K562 (cell line): ENCODE measurements at regions not wholly inside any gene's neighbourhood (a gene's known extent, or its start where the extent isn't known, plus 50 kb on each side); places are given as distances from the start of the nearest gene placed in this dataset.

Experiments used
- ATAC-seq: fragments of 200-7000 bp; cut with Tn5 transposase; 3 replicates; pipeline ENCODE4 v1.9.1; 2020; ENCODE audit warnings: moderate library complexity
- BruUV-seq: library from RNA; stranded (reverse); fragments of 400-500 nt; replicated peaks from 2 replicates; lab custom pipeline; 2021; lab: Mats Ljungman, UMichigan
- CTCF ChIA-PET: fragments of 300-600 bp; formaldehyde crosslinking; extraction: SDS; loops from one replicate; lab custom pipeline; 2021; ENCODE audit warnings: low intra/inter-chr PET ratio; lab: Yijun Ruan, JAX
- POLR2A ChIA-PET: fragments of 300-600, 350-650 bp; sonication (Branson Sonifier 250); formaldehyde crosslinking; extraction: SDS; loops from one replicate; lab custom pipeline; 2021; ENCODE audit warnings: antibody characterized with exemption, inconsistent platforms; lab: Yijun Ruan, JAX
- DNase-seq, 4 experiments: peaks; one replicate each; pipeline versions ENCODE4 v3.0.0 to v3.0.0-alpha.2; 2011 to 2018; ENCODE audit warnings: low spot score in 3 of 4, mixed read lengths in 3 of 4; ENCODE audit errors: extremely low read depth in 1 of 4
- FAIRE-seq: peaks from 2 replicates; lab custom pipeline; 2011; peaks lifted over from hg19 to GRCh38; lab: Jason Lieb, UNC
- H2AFZ ChIP-seq: 2 replicates; pipeline ENCODE4 v1.6.0; 2011; ENCODE audit warnings: low read depth, low read length, control low read depth, inconsistent platforms
- H3K27ac ChIP-seq: fragments of 200-600 bp; 3 replicates; pipeline ENCODE4 v1.8.0; 2011; ENCODE audit warnings: low read depth, mild to moderate bottlenecking, control low read depth, inconsistent platforms, low read length, moderate library complexity, mixed read lengths; ENCODE audit errors: extremely low read depth
- H3K27me3 ChIP-seq, 2 experiments: fragments of 300-600 bp in 1 of 2; 2 replicates in 1 of 2; 3 replicates in 1 of 2; pipeline versions ENCODE4 v1.6.0 to v1.8.0; 2011; ENCODE audit warnings: inconsistent platforms in 2 of 2, low read length in 2 of 2, mild to moderate bottlenecking in 1 of 2, mixed read lengths in 1 of 2, moderate library complexity in 1 of 2; ENCODE audit not compliant: control insufficient read depth in 2 of 2, insufficient read depth in 2 of 2
- H3K36me3 ChIP-seq: fragments of 300-600 bp; 3 replicates; pipeline ENCODE4 v1.8.0; 2011; ENCODE audit warnings: mild to moderate bottlenecking, low read length, inconsistent platforms; ENCODE audit not compliant: control insufficient read depth, insufficient read depth
- H3K4me1 ChIP-seq, 2 experiments: fragments of 200-600 bp in 1 of 2; replicated peaks in 1 of 2; 2 replicates in 1 of 2; 3 replicates in 1 of 2; pipeline versions ENCODE4 v1.5.1 to v1.8.0; 2011; ENCODE audit warnings: inconsistent platforms in 2 of 2, low read length in 2 of 2, mild to moderate bottlenecking in 1 of 2, mixed read lengths in 1 of 2, moderate library complexity in 1 of 2; ENCODE audit not compliant: control insufficient read depth in 2 of 2, insufficient read depth in 2 of 2
- H3K4me2 ChIP-seq: 2 replicates; pipeline ENCODE4 v1.6.1; 2011; ENCODE audit warnings: low read length, control low read depth, inconsistent platforms, mixed read lengths; ENCODE audit not compliant: insufficient read depth
- H3K4me3 ChIP-seq: fragments of 200-600 bp; sonication (generic), shearing (Covaris generic); 2 replicates; pipeline ENCODE4 v1.5.1; 2016; ENCODE audit warnings: control low read depth, inconsistent platforms
- H3K79me2 ChIP-seq: fragments of 200-600 bp; 3 replicates; pipeline ENCODE4 v1.8.0; 2011; ENCODE audit warnings: low read length, inconsistent platforms; ENCODE audit not compliant: control insufficient read depth, insufficient read depth
- H3K9ac ChIP-seq, 2 experiments: 2 replicates each; pipeline versions ENCODE4 v1.6.0 to v1.6.1; 2011; ENCODE audit warnings: low read depth in 2 of 2, low read length in 2 of 2, control low read depth in 1 of 2, inconsistent platforms in 1 of 2, mild to moderate bottlenecking in 1 of 2, mixed read lengths in 1 of 2; ENCODE audit not compliant: insufficient read depth in 1 of 2
- H3K9me1 ChIP-seq: one replicate; pipeline ENCODE4 v1.6.0; 2011; ENCODE audit warnings: inconsistent platforms, mild to moderate bottlenecking, low read length, moderate library complexity; ENCODE audit not compliant: control insufficient read depth, insufficient read depth
- H3K9me3 ChIP-seq: replicated peaks from 2 replicates; pipeline ENCODE4 v1.5.1; 2011; ENCODE audit warnings: low read depth, low read length, inconsistent platforms; ENCODE audit not compliant: control insufficient read depth, insufficient read depth
- H4K20me1 ChIP-seq: replicated peaks from 2 replicates; pipeline ENCODE4 v1.6.1; 2011; ENCODE audit warnings: low read length, inconsistent platforms, mixed read lengths; ENCODE audit not compliant: control insufficient read depth, insufficient read depth
- BRCA1 ChIP-seq, 2 experiments: fragments of 450-650 bp in 1 of 2; sonication (generic) in 1 of 2; formaldehyde crosslinking in 1 of 2; IDR thresholded peaks; 2 replicates each; pipeline versions ENCODE4 v1.5.0 to v1.6.1; 2017 to 2020; ENCODE audit warnings: mild to moderate bottlenecking in 1 of 2, missing genetic modification reagents in 1 of 2
- CGGBP1 ChIP-seq: fragments of 250-450 bp; sonication (Bioruptor Pico); IDR thresholded peaks from 2 replicates; pipeline ENCODE4 v1.9.0; 2021; ENCODE audit warnings: mild to moderate bottlenecking
- CXXC5 ChIP-seq: fragments of 250-450 bp; sonication (Bioruptor Pico); IDR thresholded peaks from 2 replicates; pipeline ENCODE4 v1.8.0; 2022; ENCODE audit warnings: inconsistent platforms, mild to moderate bottlenecking, moderate library complexity
- FOXM1 ChIP-seq, 2 experiments: fragments of 450-650 bp in 1 of 2; sonication (generic) in 1 of 2; formaldehyde crosslinking in 1 of 2; IDR thresholded peaks; 2 replicates each; pipeline versions ENCODE4 v1.6.1 to v1.9.0; 2017 to 2022; ENCODE audit warnings: low read depth in 2 of 2, mild to moderate bottlenecking in 2 of 2, missing genetic modification reagents in 1 of 2, moderate library complexity in 1 of 2
- MCM7 ChIP-seq, 2 experiments: fragments of 450-650 bp; IDR thresholded peaks; 2 replicates each; pipeline ENCODE4 v1.6.1; 2016 to 2018
- SMARCE1 ChIP-seq: fragments of 450-650 bp; IDR thresholded peaks from 2 replicates; pipeline ENCODE4 v1.7.1; 2016; ENCODE audit warnings: mild to moderate bottlenecking
- UBTF ChIP-seq, 2 experiments: IDR thresholded peaks; 2 replicates each; pipeline ENCODE4 v1.6.1; 2012; ENCODE audit warnings: improper control_type of control experiment in 2 of 2, low read depth in 2 of 2, low read length in 2 of 2, borderline replicate concordance in 1 of 2
- ZBTB49 ChIP-seq: sonication (generic); formaldehyde crosslinking; IDR thresholded peaks from 2 replicates; pipeline ENCODE4 v1.8.0; 2022; ENCODE audit warnings: missing genetic modification reagents, mild to moderate bottlenecking, borderline replicate concordance
- ZNF197 ChIP-seq: fragments of 200-800 bp; sonication (Bioruptor generic); IDR thresholded peaks from 2 replicates; pipeline ENCODE4 v1.6.1; 2016; ENCODE audit warnings: low read depth, missing genetic modification characterization, missing compliant biosample characterization
- WGBS: fragments of 100-300 bp; shearing (Covaris generic); methylation state at CpG from one replicate; pipeline ENCODE4 v1.1.6; 2016; ENCODE audit warnings: low coverage, mixed read lengths; ENCODE audit not compliant: insufficient coverage; ENCODE audit errors: missing lambda C conversion rate; 5-methylcytosine and 5-hydroxymethylcytosine counted together
- in situ Hi-C: fragments of 300-500 bp; cut with MboI; formaldehyde crosslinking; loops from 4 replicates; pipeline ENCODE4 v1.15.0; 2018; ENCODE audit warnings: inconsistent platforms, mixed read lengths
- intact Hi-C: fragments of 100-400 bp; cut with micrococcal nuclease; formaldehyde crosslinking; loops from 2 replicates; pipeline ENCODE4 v1.14.2; 2022

GRCh38 chr14:94974893-94975292 is 182.4 kb downstream of the DICER1 start:
- in situ Hi-C loops = no loop called here
- intact Hi-C loops = no loop called here
- WGBS = 0% methylated on average over 3 of the region's 3 CpGs
- Histone ChIP-seq H3K36me3 (no peaks in the 10 kb centered on the region), H3K4me2 (no peak overlapping the region), H3K9me3 (no peaks in the 10 kb centered on the region), H2AFZ (no peak overlapping the region), H3K9ac (no peak overlapping the region), H3K4me3 (no peak overlapping the region), H3K27ac (no peak overlapping the region), H3K79me2 (no peaks in the 10 kb centered on the region), H3K27me3 (no peaks in the 10 kb centered on the region; a peak in 1 of 5 replicates), H4K20me1 (no peaks in the 10 kb centered on the region), H3K9me1 (no peaks in the 10 kb centered on the region), H3K4me1 (no peaks in the 10 kb centered on the region)
- FAIRE-seq = no peak
- no peak for DNase-seq
- no peak for ATAC-seq
- ChIA-PET POLR2A (no interaction called here), CTCF (no interaction called here)
- no TSS peak for BruUV-seq
- no peak for TF ChIP-seq BRCA1 (IDR thresholded peaks at IDR 0.05)
- no peak for TF ChIP-seq BRCA1 (CRISPR knock-in tag; IDR thresholded peaks at IDR 0.05)
- no peak for TF ChIP-seq ZNF197 (CRISPR knock-in tag)
- TF ChIP-seq CXXC5 (CRISPR knock-in tag) = no peak

GRCh38 chr14:94974422-94974821 is 182.9 kb downstream of the DICER1 start:
- Histone ChIP-seq H2AFZ (no peak overlapping the region), H3K27me3 (no peaks in the 10 kb centered on the region; a peak in 1 of 5 replicates), H3K9me3 (no peaks in the 10 kb centered on the region), H3K9me1 (no peaks in the 10 kb centered on the region), H3K4me3 (no peak overlapping the region), H3K36me3 (no peaks in the 10 kb centered on the region), H4K20me1 (no peaks in the 10 kb centered on the region), H3K79me2 (no peaks in the 10 kb centered on the region), H3K4me2 (no peak overlapping the region), H3K4me1 (no peaks in the 10 kb centered on the region), H3K9ac (no peak overlapping the region), H3K27ac (no peak overlapping the region)
- intact Hi-C loops (no loop called here), in situ Hi-C loops (no loop called here)
- no peak for DNase-seq
- BruUV-seq = no TSS peak
- CTCF ChIA-PET = no interaction called here
- ATAC-seq = no peak
- no peak for FAIRE-seq
- 0% methylated on average over 2 of the region's 2 CpGs for WGBS
- POLR2A ChIA-PET = interaction anchor here (0.6 kb wide), 1 partner anchor 255 kb away, joined by 3 read pairs; no protein-coding TSS in a partner anchor
- TF ChIP-seq FOXM1 (IDR thresholded peaks at IDR 0.05; ENCODE audit: low read depth) (no peak), FOXM1 (CRISPR knock-in tag; IDR thresholded peaks at IDR 0.05; ENCODE audit: low read depth) (no peak), MCM7 (IDR thresholded peaks at IDR 0.05) (no peak), UBTF (IDR thresholded peaks at IDR 0.05; ENCODE audit: borderline replicate concordance in 1 of 2, low read depth in 2 of 2, low read length in 2 of 2) (no peak), ZBTB49 (CRISPR knock-in tag) (no peak), CGGBP1 (no peak), SMARCE1 (no peak)
